Mesendoderm (in vitro differentiated cells): ENCODE measurements at regions not wholly inside any gene's neighbourhood (a gene's known extent, or its start where the extent isn't known, plus 50 kb on each side); places are given as distances from the start of the nearest gene placed in this dataset.
A peak's percentile ranks its signal among the peaks of the same experiment; 100 is the strongest.

Source experiments
- DNase-seq: peaks from one replicate; pipeline ENCODE4 v3.0.0; 2013
- H2AK5ac ChIP-seq: 2 replicates; pipeline ENCODE4 v1.6.1; 2013; ENCODE audit warnings: low read length, inconsistent platforms
- H2BK120ac ChIP-seq: 2 replicates; pipeline ENCODE4 v1.6.1; 2013; ENCODE audit warnings: low read depth, mild to moderate bottlenecking, low read length, moderate library complexity, mixed read lengths
- H2BK15ac ChIP-seq: replicated peaks from 2 replicates; pipeline ENCODE4 v1.6.1; 2013; ENCODE audit warnings: low read depth, mild to moderate bottlenecking, moderate library complexity
- H2BK5ac ChIP-seq: 2 replicates; pipeline ENCODE4 v1.6.1; 2013; ENCODE audit warnings: low read length, inconsistent platforms
- H3K18ac ChIP-seq: 2 replicates; pipeline ENCODE4 v1.6.1; 2013; ENCODE audit warnings: mild to moderate bottlenecking, low read length, mixed read lengths
- H3K23ac ChIP-seq: one replicate; pipeline ENCODE4 v1.6.1; 2013; ENCODE audit warnings: low read length
- H3K27ac ChIP-seq: 2 replicates; pipeline ENCODE4 v1.5.1; 2013; ENCODE audit warnings: low read depth, mild to moderate bottlenecking, inconsistent platforms, low read length, moderate library complexity
- H3K27me3 ChIP-seq: 2 replicates; pipeline ENCODE4 v1.6.1; 2013; ENCODE audit warnings: low read length, control low read depth, mild to moderate bottlenecking, inconsistent platforms; ENCODE audit not compliant: insufficient read depth, poor library complexity
- H3K36me3 ChIP-seq: 2 replicates; pipeline ENCODE4 v1.6.1; 2013; ENCODE audit warnings: low read length, inconsistent platforms; ENCODE audit not compliant: control insufficient read depth, insufficient read depth
- H3K4ac ChIP-seq: one replicate; pipeline ENCODE4 v1.6.1; 2013; ENCODE audit warnings: low read depth, mild to moderate bottlenecking, low read length, moderate library complexity
- H3K4me1 ChIP-seq: 2 replicates; pipeline ENCODE4 v1.6.1; 2013; ENCODE audit warnings: low read depth, low read length, inconsistent platforms; ENCODE audit not compliant: control insufficient read depth
- H3K4me2 ChIP-seq: 2 replicates; pipeline ENCODE4 v1.6.1; 2013; ENCODE audit warnings: low read length
- H3K4me3 ChIP-seq: 2 replicates; pipeline ENCODE4 v1.5.1; 2013; ENCODE audit warnings: mild to moderate bottlenecking, low read length
- H3K56ac ChIP-seq: one replicate; pipeline ENCODE4 v1.6.1; 2013; ENCODE audit warnings: low read length
- H3K79me1 ChIP-seq: 2 replicates; pipeline ENCODE4 v1.6.1; 2013; ENCODE audit warnings: low read length, inconsistent platforms
- H3K79me2 ChIP-seq: 2 replicates; pipeline ENCODE4 v1.6.1; 2013; ENCODE audit warnings: mild to moderate bottlenecking, low read length; ENCODE audit not compliant: control insufficient read depth, insufficient read depth
- H3K9ac ChIP-seq: 2 replicates; pipeline ENCODE4 v1.6.1; 2013; ENCODE audit warnings: low read length, inconsistent platforms
- H4K5ac ChIP-seq: one replicate; pipeline ENCODE4 v1.6.1; 2013; ENCODE audit warnings: low read length
- H4K8ac ChIP-seq: one replicate; pipeline ENCODE4 v1.6.1; 2013; ENCODE audit warnings: low read depth, mild to moderate bottlenecking, control low read depth, low read length, moderate library complexity
- WGBS: extraction: QIAGEN DNeasy Blood & Tissue Kit; methylation state at CpG from one replicate; pipeline ENCODE4 v1.1.7; 2013; ENCODE audit warnings: low lambda C conversion rate, missing lambda C conversion rate; ENCODE audit not compliant: insufficient coverage; ENCODE audit errors: extremely low coverage; 5-methylcytosine and 5-hydroxymethylcytosine counted together

GRCh38 chr2:155100261-155100660 lies 401.8 kb downstream of the KCNJ3 start:
- no peaks in the 10 kb centered on the region for H3K79me2 ChIP-seq
- peak overlapping the region; percentile 16 for H3K18ac ChIP-seq
- H3K4me3 ChIP-seq: no peak overlapping the region
- H2BK15ac ChIP-seq: no peak overlapping the region
- peak overlapping the region; percentile 24 for H3K27ac ChIP-seq
- H3K9ac ChIP-seq: no peak overlapping the region
- H3K23ac ChIP-seq: no peak overlapping the region
- no peak overlapping the region for H4K8ac ChIP-seq
- no peak overlapping the region for H2BK5ac ChIP-seq
- no peak overlapping the region for H2AK5ac ChIP-seq
- H3K27me3 ChIP-seq: no peaks in the 10 kb centered on the region
- peak; percentile 75 for DNase-seq
- H4K5ac ChIP-seq: no peak overlapping the region
- no peak overlapping the region for H2BK120ac ChIP-seq
- no peaks in the 10 kb centered on the region for H3K36me3 ChIP-seq
- no CpG with 5 or more reads among the region's 2 CpGs for WGBS
- peak overlapping the region; percentile 28 for H3K56ac ChIP-seq
- H3K79me1 ChIP-seq: no peaks in the 10 kb centered on the region
- no peak overlapping the region for H3K4ac ChIP-seq
- H3K4me1 ChIP-seq: no peaks in the 10 kb centered on the region
- H3K4me2 ChIP-seq: no peak overlapping the region

GRCh38 chr2:155099784-155100183 lies 401.3 kb downstream of the KCNJ3 start:
- no CpG with 5 or more reads among the region's 1 CpG for WGBS
- peak overlapping the region; percentile 16 for H3K18ac ChIP-seq
- H4K8ac ChIP-seq: no peak overlapping the region
- H3K36me3 ChIP-seq: no peaks in the 10 kb centered on the region
- peak overlapping the region; percentile 59 for H3K4ac ChIP-seq
- no peak overlapping the region for H2BK120ac ChIP-seq
- no peaks in the 10 kb centered on the region for H3K79me2 ChIP-seq
- H3K4me1 ChIP-seq: no peaks in the 10 kb centered on the region
- H3K23ac ChIP-seq: no peak overlapping the region
- H3K4me2 ChIP-seq: no peak overlapping the region
- no peaks in the 10 kb centered on the region for H3K27me3 ChIP-seq
- H2AK5ac ChIP-seq: no peak overlapping the region
- no peak overlapping the region for H2BK15ac ChIP-seq
- no peak overlapping the region for H4K5ac ChIP-seq
- no peak overlapping the region for H3K9ac ChIP-seq
- H2BK5ac ChIP-seq: no peak overlapping the region
- DNase-seq: peak; percentile 91
- peak overlapping the region; percentile 28 for H3K56ac ChIP-seq
- no peaks in the 10 kb centered on the region for H3K79me1 ChIP-seq
- H3K4me3 ChIP-seq: no peak overlapping the region
- H3K27ac ChIP-seq: peak overlapping the region; percentile 24

GRCh38 chr2:155095613-155096012 lies 397.1 kb downstream of the KCNJ3 start:
- Histone ChIP-seq H2BK120ac (no peak overlapping the region), H3K4me1 (no peaks in the 10 kb centered on the region), H3K4ac (no peak overlapping the region), H3K79me1 (no peaks in the 10 kb centered on the region), H3K9ac (no peak overlapping the region), H2BK5ac (no peak overlapping the region), H3K36me3 (no peaks in the 10 kb centered on the region), H4K5ac (no peak overlapping the region), H3K79me2 (no peaks in the 10 kb centered on the region), H3K4me3 (no peak overlapping the region), H3K4me2 (no peak overlapping the region), H2AK5ac (no peak overlapping the region), H2BK15ac (no peak overlapping the region), H3K27ac (no peak overlapping the region), H3K23ac (no peak overlapping the region), H3K27me3 (no peaks in the 10 kb centered on the region), H3K56ac (no peak overlapping the region), H3K18ac (no peak overlapping the region), H4K8ac (no peak overlapping the region)
- no CpG with 5 or more reads among the region's 1 CpG for WGBS
- no peak for DNase-seq

- H3K4me3 ChIP-seq: no peak overlapping the region
- H3K18ac ChIP-seq: no peak overlapping the region
- no peak overlapping the region for H3K23ac ChIP-seq
- H3K27me3 ChIP-seq: no peaks in the 10 kb centered on the region
- H2AK5ac ChIP-seq: no peak overlapping the region
- H3K4me1 ChIP-seq: no peaks in the 10 kb centered on the region
- no peak overlapping the region for H4K8ac ChIP-seq
- no peak overlapping the region for H2BK5ac ChIP-seq
- no peak overlapping the region for H3K9ac ChIP-seq
- H2BK120ac ChIP-seq: no peak overlapping the region
- no peak overlapping the region for H3K4me2 ChIP-seq
- no peaks in the 10 kb centered on the region for H3K79me1 ChIP-seq
- H3K79me2 ChIP-seq: no peaks in the 10 kb centered on the region
- H4K5ac ChIP-seq: no peak overlapping the region
- H2BK15ac ChIP-seq: no peak overlapping the region
- no peak overlapping the region for H3K4ac ChIP-seq
- no peak overlapping the region for H3K27ac ChIP-seq
- no peaks in the 10 kb centered on the region for H3K36me3 ChIP-seq
- no peak overlapping the region for H3K56ac ChIP-seq
- no CpG with 5 or more reads among the region's 2 CpGs for WGBS
- DNase-seq: peak; percentile 72
These were observed 381.9 kb downstream of the KCNJ3 start for GRCh38 chr2:155080373-155080772.

GRCh38 chr2:155070489-155070888 lies 372.0 kb downstream of the KCNJ3 start:
- H3K23ac ChIP-seq: no peak overlapping the region
- H3K9ac ChIP-seq: no peak overlapping the region
- no peak overlapping the region for H2BK15ac ChIP-seq
- no peak overlapping the region for H2AK5ac ChIP-seq
- no peak for DNase-seq
- H3K4me3 ChIP-seq: no peak overlapping the region
- no peaks in the 10 kb centered on the region for H3K4me1 ChIP-seq
- no peak overlapping the region for H2BK5ac ChIP-seq
- no peak overlapping the region for H4K8ac ChIP-seq
- no peak overlapping the region for H3K4ac ChIP-seq
- no peaks in the 10 kb centered on the region for H3K79me1 ChIP-seq
- H3K27ac ChIP-seq: no peak overlapping the region
- H3K27me3 ChIP-seq: no peaks in the 10 kb centered on the region
- H2BK120ac ChIP-seq: no peak overlapping the region
- no CpG with 5 or more reads among the region's 1 CpG for WGBS
- H3K79me2 ChIP-seq: no peaks in the 10 kb centered on the region
- H4K5ac ChIP-seq: no peak overlapping the region
- H3K18ac ChIP-seq: no peak overlapping the region
- no peak overlapping the region for H3K56ac ChIP-seq
- H3K4me2 ChIP-seq: no peak overlapping the region
- no peaks in the 10 kb centered on the region for H3K36me3 ChIP-seq

GRCh38 chr2:155062922-155063258 lies 364.4 kb downstream of the KCNJ3 start:
- no peak overlapping the region for H4K5ac ChIP-seq
- no peaks in the 10 kb centered on the region for H3K27me3 ChIP-seq
- WGBS: no CpG with 5 or more reads among the region's 1 CpG
- no peak overlapping the region for H2BK15ac ChIP-seq
- no peaks in the 10 kb centered on the region for H3K4me1 ChIP-seq
- no peak overlapping the region for H2BK120ac ChIP-seq
- H3K27ac ChIP-seq: no peak overlapping the region
- no peak for DNase-seq
- no peaks in the 10 kb centered on the region for H3K79me1 ChIP-seq
- no peak overlapping the region for H2BK5ac ChIP-seq
- no peak overlapping the region for H3K4me2 ChIP-seq
- no peaks in the 10 kb centered on the region for H3K79me2 ChIP-seq
- H3K4ac ChIP-seq: no peak overlapping the region
- no peak overlapping the region for H2AK5ac ChIP-seq
- H3K36me3 ChIP-seq: no peaks in the 10 kb centered on the region
- no peak overlapping the region for H3K4me3 ChIP-seq
- H3K56ac ChIP-seq: no peak overlapping the region
- H4K8ac ChIP-seq: no peak overlapping the region
- no peak overlapping the region for H3K9ac ChIP-seq
- H3K23ac ChIP-seq: no peak overlapping the region
- no peak overlapping the region for H3K18ac ChIP-seq
